ENCODE measurements at regions not wholly inside any gene's neighbourhood (a gene's known extent, or its start where the extent isn't known, plus 50 kb on each side); places are given as distances from the start of the nearest gene placed in this dataset.

GRCh38 chr2:6418291-6418690 is 447.4 kb downstream of the CMPK2 start:
- no peak for TF ChIP-seq CTCF (IDR thresholded peaks at IDR 0.05)
- Histone ChIP-seq H3K4me1 (ENCODE audit: control insufficient read depth in 1 of 2, low read depth in 2 of 2) (no peaks in the 10 kb centered on the region), H3K9me3 (no peaks in the 10 kb centered on the region), H3K36me3 (no peaks in the 10 kb centered on the region), H3K4me3 (no peak overlapping the region), H3K27ac (no peak overlapping the region), H3K27me3 (replicated peaks; ENCODE audit: insufficient read depth) (no peaks in the 10 kb centered on the region)
- DNase-seq (ENCODE audit: low spot score) (no peak), ATAC-seq (ENCODE audit: insufficient number of reproducible peaks, low FRiP score, low read depth) (no peak)

- no peaks in the 10 kb centered on the region for H3K27me3 ChIP-seq (replicated peaks; ENCODE audit: insufficient read depth)
- no peak overlapping the region for H3K4me3 ChIP-seq
- H3K9me3 ChIP-seq = no peaks in the 10 kb centered on the region
- no peak for DNase-seq (ENCODE audit: low spot score)
- H3K4me1 ChIP-seq (ENCODE audit: control insufficient read depth in 1 of 2, low read depth in 2 of 2) = no peaks in the 10 kb centered on the region
- no peak for TF ChIP-seq CTCF (IDR thresholded peaks at IDR 0.05)
- H3K36me3 ChIP-seq = no peaks in the 10 kb centered on the region
- H3K27ac ChIP-seq = no peak overlapping the region
- ATAC-seq (ENCODE audit: insufficient number of reproducible peaks, low FRiP score, low read depth) = no peak
Measured at GRCh38 chr2:6421138-6421730, 444.5 kb downstream of the CMPK2 start.

- Histone ChIP-seq H3K4me3 (no peak overlapping the region), H3K4me1 (ENCODE audit: control insufficient read depth in 1 of 2, low read depth in 2 of 2) (no peaks in the 10 kb centered on the region), H3K27ac (no peak overlapping the region), H3K27me3 (replicated peaks; ENCODE audit: insufficient read depth) (no peaks in the 10 kb centered on the region), H3K9me3 (no peaks in the 10 kb centered on the region), H3K36me3 (no peaks in the 10 kb centered on the region)
- TF ChIP-seq CTCF (IDR thresholded peaks at IDR 0.05) = no peak
- DNase-seq (ENCODE audit: low spot score) (no peak), ATAC-seq (ENCODE audit: insufficient number of reproducible peaks, low FRiP score, low read depth) (no peak)
Measured at GRCh38 chr2:6421888-6422287, 443.8 kb downstream of the CMPK2 start.

GRCh38 chr2:6423157-6423556 is 442.6 kb downstream of the CMPK2 start:
- Histone ChIP-seq H3K4me1 (ENCODE audit: control insufficient read depth in 1 of 2, low read depth in 2 of 2) (no peaks in the 10 kb centered on the region), H3K9me3 (no peaks in the 10 kb centered on the region), H3K36me3 (no peaks in the 10 kb centered on the region), H3K27ac (no peak overlapping the region), H3K27me3 (replicated peaks; ENCODE audit: insufficient read depth) (no peaks in the 10 kb centered on the region), H3K4me3 (no peak overlapping the region)
- no peak for TF ChIP-seq CTCF (IDR thresholded peaks at IDR 0.05)
- DNase-seq (ENCODE audit: low spot score) (no peak), ATAC-seq (ENCODE audit: insufficient number of reproducible peaks, low FRiP score, low read depth) (no peak)

GRCh38 chr2:6423944-6424343 is 441.8 kb downstream of the CMPK2 start:
- no peaks in the 10 kb centered on the region for H3K4me1 ChIP-seq (ENCODE audit: control insufficient read depth in 1 of 2, low read depth in 2 of 2)
- H3K9me3 ChIP-seq = no peaks in the 10 kb centered on the region
- no peak for ATAC-seq (ENCODE audit: insufficient number of reproducible peaks, low FRiP score, low read depth)

More at GRCh38 chr2:6423944-6424343, 441.8 kb downstream of the CMPK2 start:
- no peak overlapping the region for H3K27ac ChIP-seq
- DNase-seq (ENCODE audit: low spot score) = no peak
- TF ChIP-seq CTCF (IDR thresholded peaks at IDR 0.05) = no peak
- H3K4me3 ChIP-seq = no peak overlapping the region
- H3K27me3 ChIP-seq (replicated peaks; ENCODE audit: insufficient read depth) = no peaks in the 10 kb centered on the region
- no peaks in the 10 kb centered on the region for H3K36me3 ChIP-seq
